ENCODE measurements at regions not wholly inside any gene's neighbourhood (a gene's known extent, or its start where the extent isn't known, plus 50 kb on each side); places are given as distances from the start of the nearest gene placed in this dataset.

GRCh38 chr4:129474698-129475097 lies 378.7 kb downstream of the C4orf33 start:
- ChIA-PET POLR2A (ENCODE audit: low non-redundant PET) (no interaction called here), CTCF (no interaction called here)
- H3K36me3 ChIP-seq (ENCODE audit: insufficient read depth, low read length, poor library complexity, severe bottlenecking) = no peaks in the 10 kb centered on the region
- intact Hi-C loops (cut with micrococcal nuclease; ENCODE audit: unreplicated experiment) = no loop called here
- no TSS peak for BruUV-seq (replicated peaks)
- no peak for DNase-seq (ENCODE audit: low spot score)
- no peaks in the 10 kb centered on the region for H3K27me3 ChIP-seq (replicated peaks; ENCODE audit: insufficient read depth, low read depth, low read length, poor library complexity)
- TF ChIP-seq, protein P1, sequence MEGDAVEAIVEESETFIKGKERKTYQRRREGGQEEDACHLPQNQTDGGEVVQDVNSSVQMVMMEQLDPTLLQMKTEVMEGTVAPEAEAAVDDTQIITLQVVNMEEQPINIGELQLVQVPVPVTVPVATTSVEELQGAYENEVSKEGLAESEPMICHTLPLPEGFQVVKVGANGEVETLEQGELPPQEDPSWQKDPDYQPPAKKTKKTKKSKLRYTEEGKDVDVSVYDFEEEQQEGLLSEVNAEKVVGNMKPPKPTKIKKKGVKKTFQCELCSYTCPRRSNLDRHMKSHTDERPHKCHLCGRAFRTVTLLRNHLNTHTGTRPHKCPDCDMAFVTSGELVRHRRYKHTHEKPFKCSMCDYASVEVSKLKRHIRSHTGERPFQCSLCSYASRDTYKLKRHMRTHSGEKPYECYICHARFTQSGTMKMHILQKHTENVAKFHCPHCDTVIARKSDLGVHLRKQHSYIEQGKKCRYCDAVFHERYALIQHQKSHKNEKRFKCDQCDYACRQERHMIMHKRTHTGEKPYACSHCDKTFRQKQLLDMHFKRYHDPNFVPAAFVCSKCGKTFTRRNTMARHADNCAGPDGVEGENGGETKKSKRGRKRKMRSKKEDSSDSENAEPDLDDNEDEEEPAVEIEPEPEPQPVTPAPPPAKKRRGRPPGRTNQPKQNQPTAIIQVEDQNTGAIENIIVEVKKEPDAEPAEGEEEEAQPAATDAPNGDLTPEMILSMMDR (conservative IDR thresholded peaks at IDR 0.05; ENCODE audit: low read depth, low read length) = no peak
- TF ChIP-seq EZH2 (IDR thresholded peaks at IDR 0.05; ENCODE audit: borderline replicate concordance, low read depth, low read length, poor library complexity, severe bottlenecking) = no peak
- no peaks in the 10 kb centered on the region for H3K4me1 ChIP-seq (ENCODE audit: insufficient read depth, low read length, poor library complexity, severe bottlenecking)
- H3K4me3 ChIP-seq (ENCODE audit: low read depth, low read length, poor library complexity, severe bottlenecking) = no peak overlapping the region
- no peak overlapping the region for H3K27ac ChIP-seq (ENCODE audit: low read depth, low read length, poor library complexity, severe bottlenecking)
- no peaks in the 10 kb centered on the region for H3K9me3 ChIP-seq (ENCODE audit: low read depth, low read length, poor library complexity, severe bottlenecking)

- TF ChIP-seq EZH2 (IDR thresholded peaks at IDR 0.05; ENCODE audit: borderline replicate concordance, low read depth, low read length, poor library complexity, severe bottlenecking) = no peak
- Histone ChIP-seq H3K9me3 (ENCODE audit: low read depth, low read length, poor library complexity, severe bottlenecking) (no peaks in the 10 kb centered on the region), H3K4me1 (ENCODE audit: insufficient read depth, low read length, poor library complexity, severe bottlenecking) (no peaks in the 10 kb centered on the region), H3K27ac (ENCODE audit: low read depth, low read length, poor library complexity, severe bottlenecking) (no peak overlapping the region), H3K27me3 (replicated peaks; ENCODE audit: insufficient read depth, low read depth, low read length, poor library complexity) (no peaks in the 10 kb centered on the region), H3K36me3 (ENCODE audit: insufficient read depth, low read length, poor library complexity, severe bottlenecking) (no peaks in the 10 kb centered on the region), H3K4me3 (ENCODE audit: low read depth, low read length, poor library complexity, severe bottlenecking) (no peak overlapping the region)
- BruUV-seq (replicated peaks) = no TSS peak
- intact Hi-C loops (cut with micrococcal nuclease; ENCODE audit: unreplicated experiment) = no loop called here
- POLR2A ChIA-PET (ENCODE audit: low non-redundant PET) = no interaction called here
- CTCF ChIA-PET = no interaction called here
- DNase-seq (ENCODE audit: low spot score) = no peak
These were observed 385.2 kb downstream of the C4orf33 start for GRCh38 chr4:129481107-129481506.

DNA sequence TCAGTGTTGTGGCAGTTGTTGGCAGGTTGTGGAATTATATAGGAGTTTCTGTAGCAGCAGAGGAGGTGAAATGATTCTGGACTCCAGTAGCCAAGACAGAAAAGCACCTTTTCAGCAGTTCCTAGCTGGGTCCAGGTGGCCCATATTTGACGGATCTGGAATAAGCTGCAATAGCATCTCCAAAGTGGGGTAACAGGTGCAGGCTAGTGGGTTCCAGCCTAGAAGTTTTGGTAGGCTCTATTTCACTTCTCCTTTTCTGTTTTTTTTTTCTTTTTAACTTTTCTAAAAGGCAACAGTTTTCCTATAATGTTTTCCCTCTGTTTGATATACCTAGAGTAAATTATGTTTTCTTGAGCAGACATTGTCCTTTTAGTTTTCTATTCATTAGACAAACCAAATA lies 392.5 kb downstream of the C4orf33 start:
- H3K27ac ChIP-seq (ENCODE audit: low read depth, low read length, poor library complexity, severe bottlenecking) = no peak overlapping the region
- H3K4me1 ChIP-seq (ENCODE audit: insufficient read depth, low read length, poor library complexity, severe bottlenecking) = no peaks in the 10 kb centered on the region
- ChIA-PET POLR2A (ENCODE audit: low non-redundant PET) (no interaction called here), CTCF (no interaction called here)
- no peaks in the 10 kb centered on the region for H3K9me3 ChIP-seq (ENCODE audit: low read depth, low read length, poor library complexity, severe bottlenecking)
- no peak for DNase-seq (ENCODE audit: low spot score)
- H3K4me3 ChIP-seq (ENCODE audit: low read depth, low read length, poor library complexity, severe bottlenecking) = no peak overlapping the region
- intact Hi-C loops (cut with micrococcal nuclease; ENCODE audit: unreplicated experiment) = no loop called here
- TF ChIP-seq, protein P1 (conservative IDR thresholded peaks at IDR 0.05; ENCODE audit: low read depth, low read length) = no peak
- TF ChIP-seq EZH2 (IDR thresholded peaks at IDR 0.05; ENCODE audit: borderline replicate concordance, low read depth, low read length, poor library complexity, severe bottlenecking) = no peak
- no peaks in the 10 kb centered on the region for H3K27me3 ChIP-seq (replicated peaks; ENCODE audit: insufficient read depth, low read depth, low read length, poor library complexity)
- no TSS peak for BruUV-seq (replicated peaks)
- H3K36me3 ChIP-seq (ENCODE audit: insufficient read depth, low read length, poor library complexity, severe bottlenecking) = no peaks in the 10 kb centered on the region

- TF ChIP-seq, protein P1 (conservative IDR thresholded peaks at IDR 0.05; ENCODE audit: low read depth, low read length) = no peak
- TF ChIP-seq EZH2 (IDR thresholded peaks at IDR 0.05; ENCODE audit: borderline replicate concordance, low read depth, low read length, poor library complexity, severe bottlenecking) = no peak
- no peak overlapping the region for H3K4me3 ChIP-seq (ENCODE audit: low read depth, low read length, poor library complexity, severe bottlenecking)
- H3K9me3 ChIP-seq (ENCODE audit: low read depth, low read length, poor library complexity, severe bottlenecking) = no peaks in the 10 kb centered on the region
- H3K36me3 ChIP-seq (ENCODE audit: insufficient read depth, low read length, poor library complexity, severe bottlenecking) = no peaks in the 10 kb centered on the region
- H3K27ac ChIP-seq (ENCODE audit: low read depth, low read length, poor library complexity, severe bottlenecking) = no peak overlapping the region
- no peaks in the 10 kb centered on the region for H3K27me3 ChIP-seq (replicated peaks; ENCODE audit: insufficient read depth, low read depth, low read length, poor library complexity)
- no peaks in the 10 kb centered on the region for H3K4me1 ChIP-seq (ENCODE audit: insufficient read depth, low read length, poor library complexity, severe bottlenecking)
- ChIA-PET CTCF (no interaction called here), POLR2A (ENCODE audit: low non-redundant PET) (no interaction called here)
- intact Hi-C loops (cut with micrococcal nuclease; ENCODE audit: unreplicated experiment) = no loop called here
- no TSS peak for BruUV-seq (replicated peaks)
- DNase-seq (ENCODE audit: low spot score) = no peak
These were observed 394.6 kb downstream of the C4orf33 start for GRCh38 chr4:129490516-129490915.

All from A673 (cell line).